ENCODE measurements at regions not wholly inside any gene's neighbourhood (a gene's known extent, or its start where the extent isn't known, plus 50 kb on each side); places are given as distances from the start of the nearest gene placed in this dataset.

GRCh38 chr3:170726976-170727661 lies 141.2 kb upstream of the SLC7A14 start:
- H3K4me3 ChIP-seq (ENCODE audit: low read length), result no peak overlapping the region
- H3K9me3 ChIP-seq (ENCODE audit: control insufficient read depth, low read length), result no peaks in the 10 kb centered on the region
- H3K27ac ChIP-seq (ENCODE audit: low read length), result peak overlapping the region; percentile 48
- peak; percentile 20 to 64 for ATAC-seq
- peaks cover 6% of the 10 kb centered on the region for H3K4me1 ChIP-seq (ENCODE audit: control insufficient read depth, insufficient read depth, low read length)
- H3K27me3 ChIP-seq (ENCODE audit: control insufficient read depth, insufficient read depth), result no peaks in the 10 kb centered on the region
- WGBS, result 45% methylated on average over 2 of the region's 2 CpGs
- intact Hi-C loops (cut with DNase I), result no loop called here
- DNase-seq, result no peak

GRCh38 chr3:170725285-170725731 lies 139.4 kb upstream of the SLC7A14 start:
- H3K27me3 ChIP-seq (ENCODE audit: control insufficient read depth, insufficient read depth), result no peaks in the 10 kb centered on the region
- no peaks in the 10 kb centered on the region for H3K9me3 ChIP-seq (ENCODE audit: control insufficient read depth, low read length)
- H3K4me1 ChIP-seq (ENCODE audit: control insufficient read depth, insufficient read depth, low read length), result peaks cover 6% of the 10 kb centered on the region
- DNase-seq (no peak), ATAC-seq (peak; percentile 52 to 80)
- no peak overlapping the region for H3K4me3 ChIP-seq (ENCODE audit: low read length)
- intact Hi-C loops (cut with DNase I), result no loop called here
- no peak overlapping the region for H3K27ac ChIP-seq (ENCODE audit: low read length)
- 53% methylated on average over 2 of the region's 2 CpGs for WGBS

GRCh38 chr3:170724599-170725280 lies 138.9 kb upstream of the SLC7A14 start:
- peak overlapping the region; percentile 33 for H3K27ac ChIP-seq (ENCODE audit: low read length)
- peak; percentile 60 to 66 for ATAC-seq
- DNase-seq, result peak in 2 of 3 donors; percentile 33 to 64

GRCh38 chr3:170723241-170723640 lies 137.4 kb upstream of the SLC7A14 start:
- H3K27me3 ChIP-seq (ENCODE audit: control insufficient read depth, insufficient read depth), result no peaks in the 10 kb centered on the region
- no peak overlapping the region for H3K27ac ChIP-seq (ENCODE audit: low read length)
- H3K4me3 ChIP-seq (ENCODE audit: low read length), result no peak overlapping the region
- peaks cover 6% of the 10 kb centered on the region for H3K4me1 ChIP-seq (ENCODE audit: control insufficient read depth, insufficient read depth, low read length)
- 73% methylated on average over 1 of the region's 1 CpG for WGBS
- intact Hi-C loops (cut with DNase I), result no loop called here
- no peak for ATAC-seq
- H3K9me3 ChIP-seq (ENCODE audit: control insufficient read depth, low read length), result no peaks in the 10 kb centered on the region
- no peak for DNase-seq

More at GRCh38 chr3:170724599-170725280, 138.9 kb upstream of the SLC7A14 start:
- H3K27me3 ChIP-seq (ENCODE audit: control insufficient read depth, insufficient read depth), result no peaks in the 10 kb centered on the region
- no peaks in the 10 kb centered on the region for H3K9me3 ChIP-seq (ENCODE audit: control insufficient read depth, low read length)
- WGBS, result 60% methylated on average over 1 of the region's 1 CpG
- no peak overlapping the region for H3K4me3 ChIP-seq (ENCODE audit: low read length)
- H3K4me1 ChIP-seq (ENCODE audit: control insufficient read depth, insufficient read depth, low read length), result peaks cover 6% of the 10 kb centered on the region
- intact Hi-C loops (cut with DNase I), result no loop called here

GRCh38 chr3:170721563-170721962 lies 135.7 kb upstream of the SLC7A14 start:
- DNase-seq (no peak), ATAC-seq (no peak)
- Histone ChIP-seq H3K27ac (ENCODE audit: low read length) (no peak overlapping the region), H3K27me3 (ENCODE audit: control insufficient read depth, insufficient read depth) (no peaks in the 10 kb centered on the region), H3K4me3 (ENCODE audit: low read length) (no peak overlapping the region), H3K9me3 (ENCODE audit: control insufficient read depth, low read length) (no peaks in the 10 kb centered on the region), H3K4me1 (ENCODE audit: control insufficient read depth, insufficient read depth, low read length) (peaks cover 4% of the 10 kb centered on the region)
- intact Hi-C loops (cut with DNase I), result no loop called here

DNA sequence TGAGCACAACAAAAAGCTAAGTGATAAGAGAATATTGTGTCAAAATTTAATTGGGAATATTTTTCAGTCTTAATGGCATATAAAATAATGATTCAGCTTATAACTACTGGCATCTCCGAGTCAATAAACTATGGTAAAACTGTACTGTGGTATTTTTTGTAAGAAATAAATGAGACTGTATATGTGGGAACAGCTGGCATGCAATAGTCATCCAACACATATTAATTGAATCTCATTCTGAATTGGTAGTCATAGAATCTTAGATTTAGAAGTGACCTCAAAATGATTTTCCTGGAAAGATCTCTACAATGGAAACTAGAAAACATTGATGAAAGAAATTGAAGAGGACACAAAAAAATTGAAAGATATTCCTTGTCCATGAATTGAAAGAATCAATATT lies 133.4 kb upstream of the SLC7A14 start:
- Histone ChIP-seq H3K9me3 (ENCODE audit: control insufficient read depth, low read length) (no peaks in the 10 kb centered on the region), H3K4me3 (ENCODE audit: low read length) (no peak overlapping the region), H3K4me1 (ENCODE audit: control insufficient read depth, insufficient read depth, low read length) (peaks cover 3% of the 10 kb centered on the region), H3K27me3 (ENCODE audit: control insufficient read depth, insufficient read depth) (no peaks in the 10 kb centered on the region), H3K27ac (ENCODE audit: low read length) (no peak overlapping the region)
- ATAC-seq (no peak), DNase-seq (no peak)
- 71% methylated on average over 1 of the region's 1 CpG for WGBS
- intact Hi-C loops (cut with DNase I), result no loop called here

DNA sequence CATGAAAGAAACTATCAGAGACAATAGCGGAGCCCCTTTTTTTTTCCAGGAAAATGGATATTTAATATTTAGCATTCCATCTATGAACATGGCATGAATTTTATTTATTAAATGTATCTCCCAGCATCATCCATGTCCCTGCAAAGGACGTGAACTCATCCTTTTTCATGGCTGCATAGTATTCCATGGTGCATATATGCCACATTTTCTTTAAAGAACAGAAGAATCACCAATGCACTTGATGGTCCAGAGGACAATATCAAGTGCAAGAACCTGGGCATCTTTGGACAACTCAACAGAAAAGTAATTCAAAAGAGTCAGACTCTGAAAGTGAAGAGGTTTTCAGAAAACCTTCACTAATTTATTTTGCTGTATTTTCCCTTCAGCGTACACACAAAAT lies 133.0 kb upstream of the SLC7A14 start:
- Histone ChIP-seq H3K9me3 (ENCODE audit: control insufficient read depth, low read length) (no peaks in the 10 kb centered on the region), H3K27ac (ENCODE audit: low read length) (no peak overlapping the region), H3K4me3 (ENCODE audit: low read length) (no peak overlapping the region), H3K4me1 (ENCODE audit: control insufficient read depth, insufficient read depth, low read length) (no peaks in the 10 kb centered on the region), H3K27me3 (ENCODE audit: control insufficient read depth, insufficient read depth) (no peaks in the 10 kb centered on the region)
- no peak for DNase-seq
- intact Hi-C loops (cut with DNase I), result no loop called here
- no peak for ATAC-seq
- 89% methylated on average over 3 of the region's 3 CpGs for WGBS

DNA sequence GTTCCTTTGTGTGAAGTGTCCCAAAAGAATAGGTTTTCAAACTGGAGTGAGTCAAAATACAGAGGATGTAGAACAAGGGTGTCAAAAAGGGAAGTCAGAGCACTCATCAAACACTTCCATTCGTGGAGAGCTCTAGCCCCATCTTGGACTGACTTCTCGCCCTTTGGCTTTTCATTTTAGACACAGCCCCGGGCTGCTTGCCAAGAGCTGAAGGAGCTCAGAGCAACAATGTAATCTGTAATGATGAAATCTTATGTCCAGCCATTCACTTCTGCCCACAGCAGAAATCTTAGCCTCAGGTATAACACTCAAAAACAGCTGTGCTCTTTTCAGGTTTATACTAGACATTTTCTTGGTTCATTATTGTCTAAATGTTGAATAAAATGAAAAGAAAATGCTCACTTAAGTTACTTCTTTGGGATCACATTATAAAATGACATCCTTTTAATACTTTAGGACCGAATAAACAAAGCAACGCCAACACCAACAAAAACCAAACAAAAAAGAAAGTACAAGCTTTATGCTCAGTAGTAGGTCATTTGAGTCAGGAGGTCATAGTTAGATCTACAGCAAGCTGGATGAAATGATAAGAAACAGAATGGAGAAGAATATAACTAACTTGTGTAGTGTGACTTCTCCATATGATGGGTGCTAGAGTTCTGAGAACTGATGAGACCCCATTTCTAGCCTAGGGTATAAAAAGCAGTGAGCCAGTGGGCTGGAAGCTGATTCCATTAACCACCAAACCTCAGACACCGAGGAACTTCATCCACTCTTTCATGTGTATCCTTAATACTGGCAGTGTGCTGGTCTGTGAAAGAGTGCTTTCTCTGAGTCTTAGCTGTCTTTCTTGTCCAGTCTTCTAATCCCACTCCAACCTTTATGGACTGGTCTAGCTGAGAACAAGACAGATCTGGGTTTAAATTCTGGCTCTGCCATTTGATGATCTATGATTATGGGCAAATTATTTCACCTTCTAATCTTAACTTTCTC lies 131.8 kb upstream of the SLC7A14 start:
- WGBS, result 63% methylated on average over 6 of the region's 6 CpGs
- ATAC-seq (no peak), DNase-seq (peak; percentile 58 to 84 (median 59))
- intact Hi-C loops (cut with DNase I), result no loop called here
- H3K9me3 ChIP-seq (ENCODE audit: control insufficient read depth, low read length), result no peaks in the 10 kb centered on the region
- H3K4me3 ChIP-seq (ENCODE audit: low read length), result no peak overlapping the region
- no peaks in the 10 kb centered on the region for H3K4me1 ChIP-seq (ENCODE audit: control insufficient read depth, insufficient read depth, low read length)
- H3K27me3 ChIP-seq (ENCODE audit: control insufficient read depth, insufficient read depth), result no peaks in the 10 kb centered on the region
- H3K27ac ChIP-seq (ENCODE audit: low read length), result no peak overlapping the region

- intact Hi-C loops (cut with DNase I), result no loop called here
- no peak overlapping the region for H3K4me3 ChIP-seq (ENCODE audit: low read length)
- WGBS, result 71% methylated on average over 5 of the region's 5 CpGs
- DNase-seq (no peak), ATAC-seq (no peak)
- H3K4me1 ChIP-seq (ENCODE audit: control insufficient read depth, insufficient read depth, low read length), result no peaks in the 10 kb centered on the region
- H3K27me3 ChIP-seq (ENCODE audit: control insufficient read depth, insufficient read depth), result no peaks in the 10 kb centered on the region
- H3K9me3 ChIP-seq (ENCODE audit: control insufficient read depth, low read length), result no peaks in the 10 kb centered on the region
- H3K27ac ChIP-seq (ENCODE audit: low read length), result no peak overlapping the region
Measured at GRCh38 chr3:170716172-170716805, 130.4 kb upstream of the SLC7A14 start.

- Histone ChIP-seq H3K9me3 (ENCODE audit: control insufficient read depth, low read length) (peaks cover 1% of the 10 kb centered on the region), H3K4me1 (ENCODE audit: control insufficient read depth, insufficient read depth, low read length) (no peaks in the 10 kb centered on the region), H3K27me3 (ENCODE audit: control insufficient read depth, insufficient read depth) (no peaks in the 10 kb centered on the region), H3K4me3 (ENCODE audit: low read length) (no peak overlapping the region), H3K27ac (ENCODE audit: low read length) (no peak overlapping the region)
- no peak for ATAC-seq
- DNase-seq, result no peak
- WGBS, result 67% methylated on average over 3 of the region's 3 CpGs
- intact Hi-C loops (cut with DNase I), result no loop called here
Measured at GRCh38 chr3:170714562-170715535, 129.0 kb upstream of the SLC7A14 start.
